ENCODE measurements at regions not wholly inside any gene's neighbourhood (a gene's known extent, or its start where the extent isn't known, plus 50 kb on each side); places are given as distances from the start of the nearest gene placed in this dataset.

GRCh38 chr2:195445639-195446038 lies 211.4 kb upstream of the SLC39A10 start:
- no peak for DNase-seq
- no peak for TF ChIP-seq CTCF (IDR thresholded peaks at IDR 0.05)
- H3K4me3 ChIP-seq, result no peak overlapping the region
- no peaks in the 10 kb centered on the region for H3K36me3 ChIP-seq
- intact Hi-C loops (cut with DNase I; ENCODE audit: low total_unique reads), result no loop called here
- no peak overlapping the region for H3K27ac ChIP-seq
- H3K4me1 ChIP-seq, result no peaks in the 10 kb centered on the region
- H3K27me3 ChIP-seq, result no peaks in the 10 kb centered on the region
- peaks cover 0 to 11% (median 11%) of the 10 kb centered on the region in 3 donors for H3K9me3 ChIP-seq

DNA sequence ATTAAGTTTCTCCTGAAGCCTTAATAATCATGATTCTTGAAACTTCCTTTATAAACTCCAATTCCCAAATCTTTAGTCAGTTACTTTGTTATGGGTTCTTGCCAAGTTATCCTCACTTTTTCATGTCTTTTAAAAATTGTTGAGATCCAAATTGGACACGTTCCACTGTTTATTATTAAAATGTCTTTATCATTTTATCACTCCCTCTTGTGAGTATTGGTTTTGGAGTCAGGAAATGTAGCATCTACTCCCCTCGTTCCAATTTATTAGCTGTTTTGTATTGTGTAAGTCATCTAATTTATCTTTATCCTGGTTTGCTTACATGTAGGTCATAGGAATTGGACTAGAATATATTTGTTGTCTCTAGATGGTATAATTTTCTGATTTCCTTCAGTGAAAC lies 213.1 kb upstream of the SLC39A10 start:
- H3K27ac ChIP-seq, result no peak overlapping the region
- H3K4me1 ChIP-seq, result no peaks in the 10 kb centered on the region
- TF ChIP-seq CTCF (IDR thresholded peaks at IDR 0.05), result no peak
- no peak for DNase-seq
- H3K27me3 ChIP-seq, result no peaks in the 10 kb centered on the region
- peaks cover 0 to 13% (median 13%) of the 10 kb centered on the region in 3 donors for H3K9me3 ChIP-seq
- no peaks in the 10 kb centered on the region for H3K36me3 ChIP-seq
- H3K4me3 ChIP-seq, result no peak overlapping the region
- intact Hi-C loops (cut with DNase I; ENCODE audit: low total_unique reads), result no loop called here

DNA sequence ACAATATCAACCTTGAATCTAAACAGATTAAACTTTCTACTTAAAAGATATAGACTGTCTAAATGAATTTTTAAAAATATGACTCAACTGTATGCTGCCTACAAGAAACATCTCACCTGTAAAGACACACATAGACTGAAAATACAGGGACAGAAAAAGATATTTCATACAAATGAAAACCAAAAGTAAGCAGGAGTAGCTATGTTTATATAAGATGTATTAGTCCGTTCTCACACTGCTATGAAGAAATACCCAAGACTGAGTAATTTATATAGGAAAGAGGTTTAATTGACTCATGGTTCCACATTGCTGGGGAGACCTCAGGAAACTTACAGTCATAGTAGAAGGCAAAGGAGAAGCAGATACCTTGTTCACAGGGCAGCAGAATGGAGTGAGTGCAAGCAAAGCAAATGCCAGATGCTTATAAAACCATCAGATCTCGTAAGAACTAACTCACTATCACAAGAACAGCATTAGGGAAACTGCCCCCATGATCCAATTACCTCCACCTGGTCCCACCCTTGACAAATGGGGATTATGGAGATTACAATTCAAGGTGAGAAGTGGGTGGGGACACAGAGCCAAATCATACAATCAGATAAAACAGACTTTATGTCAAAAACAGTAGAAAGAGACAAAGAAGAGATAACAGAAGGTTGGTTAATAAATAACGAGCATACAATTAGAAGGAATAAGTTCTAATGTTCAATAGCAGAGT lies 214.4 kb upstream of the SLC39A10 start:
- Histone ChIP-seq H3K36me3 (no peaks in the 10 kb centered on the region), H3K27me3 (no peaks in the 10 kb centered on the region), H3K4me3 (no peak overlapping the region), H3K27ac (no peak overlapping the region), H3K4me1 (no peaks in the 10 kb centered on the region), H3K9me3 (peaks cover 0 to 13% (median 13%) of the 10 kb centered on the region in 3 donors)
- intact Hi-C loops (cut with DNase I; ENCODE audit: low total_unique reads), result no loop called here
- DNase-seq, result no peak
- no peak for TF ChIP-seq CTCF (IDR thresholded peaks at IDR 0.05)

DNA sequence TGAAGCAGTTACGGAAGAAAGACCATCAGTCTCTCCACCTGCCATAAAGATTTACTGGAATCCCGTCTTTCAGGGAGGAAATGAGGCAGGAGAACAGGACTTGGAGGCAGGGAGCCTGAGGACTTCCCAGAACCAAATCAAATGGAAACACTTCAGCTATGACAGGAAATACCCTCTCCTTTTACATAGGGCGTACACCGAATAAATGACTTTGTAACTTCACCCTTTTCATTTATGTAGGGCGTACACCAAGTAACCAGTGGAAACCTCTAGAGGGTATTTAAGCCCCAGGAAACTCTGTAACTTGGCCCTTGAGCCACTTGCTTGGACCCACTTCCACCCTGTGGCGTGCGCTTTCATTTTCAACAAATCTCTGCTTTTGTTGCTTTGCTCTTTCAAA lies 218.3 kb upstream of the SLC39A10 start:
- no peaks in the 10 kb centered on the region for H3K27me3 ChIP-seq
- H3K4me1 ChIP-seq, result no peaks in the 10 kb centered on the region
- intact Hi-C loops (cut with DNase I; ENCODE audit: low total_unique reads), result no loop called here
- H3K36me3 ChIP-seq, result no peaks in the 10 kb centered on the region
- no peak overlapping the region for H3K4me3 ChIP-seq
- peaks cover 0 to 13% (median 13%) of the 10 kb centered on the region in 3 donors for H3K9me3 ChIP-seq
- DNase-seq, result no peak
- no peak overlapping the region for H3K27ac ChIP-seq
- no peak for TF ChIP-seq CTCF (IDR thresholded peaks at IDR 0.05)

- Histone ChIP-seq H3K9me3 (peaks cover 0 to 13% (median 13%) of the 10 kb centered on the region in 3 donors), H3K27me3 (no peaks in the 10 kb centered on the region), H3K27ac (no peak overlapping the region), H3K4me3 (no peak overlapping the region), H3K4me1 (no peaks in the 10 kb centered on the region), H3K36me3 (no peaks in the 10 kb centered on the region)
- intact Hi-C loops (cut with DNase I; ENCODE audit: low total_unique reads), result no loop called here
- TF ChIP-seq CTCF (IDR thresholded peaks at IDR 0.05), result no peak
- no peak for DNase-seq
Measured at GRCh38 chr2:195437521-195437920, 219.5 kb upstream of the SLC39A10 start.

Data from tibial artery (tissue), 4 donors.